A549 (cell line): ENCODE measurements at regions not wholly inside any gene's neighbourhood (a gene's known extent, or its start where the extent isn't known, plus 50 kb on each side); places are given as distances from the start of the nearest gene placed in this dataset.

Experiments
- BHLHE40 ChIP-seq: IDR thresholded peaks from 2 replicates; pipeline ENCODE4 v1.6.1; 2012; ENCODE audit warnings: low read depth, low read length, inconsistent platforms
- CTCF ChIP-seq: fragments of >200 bp; sonication (Bioruptor Twin); formaldehyde crosslinking; IDR thresholded peaks from 3 replicates; pipeline ENCODE4 v1.5.1; 2016
- EP300 ChIP-seq, 2 experiments: fragments of >200 bp; sonication (Bioruptor Twin); formaldehyde crosslinking; IDR thresholded peaks; 2 replicates in 1 of 2; 3 replicates in 1 of 2; pipeline ENCODE4 v1.6.1; 2016 to 2017
- ESRRA ChIP-seq: fragments of 150-350 bp; IDR thresholded peaks from 2 replicates; pipeline ENCODE4 v1.6.1; 2014; ENCODE audit warnings: mild to moderate bottlenecking, low read length, borderline replicate concordance
- FOSL2 ChIP-seq, 2 experiments: fragments of 450-650 bp in 1 of 2; fragments of >200 bp in 1 of 2; sonication (Bioruptor Twin) in 1 of 2; formaldehyde crosslinking; IDR thresholded peaks; 2 replicates each; pipeline versions ENCODE4 v1.5.0 to v1.6.1; 2016 to 2020; ENCODE audit warnings: mild to moderate bottlenecking in 1 of 2, moderate library complexity in 1 of 2
- HOXB13 ChIP-seq: fragments of 250-450 bp; sonication (Bioruptor Pico); IDR thresholded peaks from 2 replicates; pipeline ENCODE4 v1.5.0; 2020; ENCODE audit warnings: low read depth, mild to moderate bottlenecking, moderate library complexity
- KDM1A ChIP-seq: fragments of 200-600 bp; sonication (generic); IDR thresholded peaks from 2 replicates; pipeline ENCODE4 v1.6.1; 2016; ENCODE audit warnings: low read depth, mild to moderate bottlenecking
- KDM5A ChIP-seq: fragments of 200-600 bp; sonication (generic); IDR thresholded peaks from 2 replicates; pipeline ENCODE4 v1.6.1; 2016; ENCODE audit warnings: antibody characterized with exemption, mild to moderate bottlenecking
- MAX ChIP-seq: IDR thresholded peaks from 2 replicates; pipeline ENCODE4 v1.6.1; 2012
- POLR2A ChIP-seq: IDR thresholded peaks from 2 replicates; pipeline ENCODE4 v1.6.1; 2012; ENCODE audit warnings: mild to moderate bottlenecking, low read length
- RAD21 ChIP-seq, 2 experiments: fragments of >200 bp in 1 of 2; sonication (Bioruptor Twin) in 1 of 2; formaldehyde crosslinking in 1 of 2; IDR thresholded peaks in 1 of 2; conservative IDR thresholded peaks in 1 of 2; 2 replicates in 1 of 2; 3 replicates in 1 of 2; pipeline ENCODE4 v1.6.1; 2012 to 2018; ENCODE audit warnings: inconsistent platforms in 1 of 2
- REST ChIP-seq: fragments of 200-600 bp; sonication (generic); IDR thresholded peaks from 2 replicates; pipeline ENCODE4 v1.6.1; 2016; ENCODE audit warnings: antibody characterized with exemption, mild to moderate bottlenecking, moderate library complexity

- TF ChIP-seq MAX: no peak
- TF ChIP-seq REST: no peak
- TF ChIP-seq ESRRA: no peak
- no peak for TF ChIP-seq POLR2A
- no peak for TF ChIP-seq KDM5A
- no peak for TF ChIP-seq CTCF
- TF ChIP-seq KDM1A: no peak
- TF ChIP-seq BHLHE40: no peak
- TF ChIP-seq RAD21 (conservative IDR thresholded peaks at IDR 0.05 in 1 of 2, IDR thresholded peaks at IDR 0.05 in 1 of 2): no peak
- no peak for TF ChIP-seq FOSL2 (IDR thresholded peaks at IDR 0.05)
- no peak for TF ChIP-seq FOSL2 (CRISPR knock-in tag; IDR thresholded peaks at IDR 0.05)
- TF ChIP-seq HOXB13 (CRISPR knock-in tag): no peak
- TF ChIP-seq EP300 (IDR thresholded peaks at IDR 0.05): no peak
Measured at GRCh38 chr12:63220921-63221320, 69.9 kb upstream of the AVPR1A start.
